ENCODE measurements at regions not wholly inside any gene's neighbourhood (a gene's known extent, or its start where the extent isn't known, plus 50 kb on each side); places are given as distances from the start of the nearest gene placed in this dataset.
"Not testable (repeated sequence)": the region's sequence is repeated elsewhere in the genome, so short reads cannot be mapped to it uniquely, and the experiment has no call there.

GRCh38 chr10:35263827-35264226 lies 72.5 kb upstream of the CCNY start:
- not testable (repeated sequence) for DNase-seq

- DNase-seq = not testable (repeated sequence)
Observed at GRCh38 chr10:35264636-35265035, 71.7 kb upstream of the CCNY start.

- DNase-seq = no peak
Observed at GRCh38 chr10:35265435-35265834, 70.9 kb upstream of the CCNY start.

- no peak for DNase-seq
Observed at GRCh38 chr10:35268323-35268722, 68.0 kb upstream of the CCNY start.

GRCh38 chr10:35268791-35269257 lies 67.5 kb upstream of the CCNY start:
- no peak for DNase-seq

GRCh38 chr10:35270100-35270499 lies 66.2 kb upstream of the CCNY start:
- peak; percentile 36 for DNase-seq

GRCh38 chr10:35271086-35271858 lies 65.0 kb upstream of the CCNY start:
- no peak for DNase-seq

- DNase-seq = not testable (repeated sequence)
Observed at GRCh38 chr10:35271859-35272165, 64.5 kb upstream of the CCNY start.

- not testable (repeated sequence) for DNase-seq
Observed at GRCh38 chr10:35272401-35272800, 63.9 kb upstream of the CCNY start.

- not testable (repeated sequence) for DNase-seq
Observed at GRCh38 chr10:35273994-35274393, 62.3 kb upstream of the CCNY start.

- no peak for DNase-seq
Observed at GRCh38 chr10:35274498-35275060, 61.7 kb upstream of the CCNY start.

- DNase-seq = no peak
Observed at GRCh38 chr10:35276889-35277288, 59.4 kb upstream of the CCNY start.

GRCh38 chr10:35280246-35280645 lies 56.1 kb upstream of the CCNY start:
- DNase-seq = not testable (repeated sequence)

Measured in fibroblast of skin of back (primary cell).